Stomach (tissue), 4 donors: ENCODE measurements at regions not wholly inside any gene's neighbourhood (a gene's known extent, or its start where the extent isn't known, plus 50 kb on each side); places are given as distances from the start of the nearest gene placed in this dataset.

Experiments used
- CTCF ChIP-seq, 7 experiments: fragments of 450-650 bp in 4 of 7; fragments of 200-600 bp in 3 of 7; sonication (generic) in 3 of 7; IDR thresholded peaks; one replicate each; pipeline ENCODE4 v1.5.1; 2016 to 2019; ENCODE audit warnings: antibody characterized with exemption in 7 of 7, control low read depth in 2 of 7, mild to moderate bottlenecking in 1 of 7
- POLR2A ChIP-seq, 4 donors: fragments of 450-650 bp; IDR thresholded peaks; one replicate each; pipeline ENCODE4 v1.6.1; 2016; ENCODE audit warnings: antibody characterized with exemption in 4 of 4, control low read depth in 2 of 4, mild to moderate bottlenecking in 1 of 4, moderate library complexity in 1 of 4
- POLR2AphosphoS5 ChIP-seq, 3 donors: sonication (generic); formaldehyde crosslinking; IDR thresholded peaks; one replicate each; pipeline ENCODE4 v1.6.1; 2016; ENCODE audit warnings: antibody characterized with exemption in 3 of 3

- no peak for TF ChIP-seq CTCF (IDR thresholded peaks at IDR 0.05)
- no peak for TF ChIP-seq POLR2A (IDR thresholded peaks at IDR 0.05)
- TF ChIP-seq POLR2AphosphoS5 (IDR thresholded peaks at IDR 0.05): no peak
Measured at GRCh38 chr15:53312707-53313106, 446.8 kb downstream of the WDR72 start.
